GM06990 (cell line): ENCODE measurements at regions not wholly inside any gene's neighbourhood (a gene's known extent, or its start where the extent isn't known, plus 50 kb on each side); places are given as distances from the start of the nearest gene placed in this dataset.

Source experiments
- DNase-seq: peaks from one replicate; pipeline ENCODE4 v3.0.0-alpha.2; 2011; ENCODE audit not compliant: insufficient read length; ENCODE audit errors: extremely low read depth
- H3K27me3 ChIP-seq: replicated peaks from 2 replicates; pipeline ENCODE4 v1.6.0; 2011; ENCODE audit warnings: low read length; ENCODE audit not compliant: control insufficient read depth, insufficient read depth
- H3K36me3 ChIP-seq: 2 replicates; pipeline ENCODE4 v1.5.1; 2011; ENCODE audit warnings: low read length; ENCODE audit not compliant: control insufficient read depth, insufficient read depth
- H3K4me3 ChIP-seq: replicated peaks from 2 replicates; pipeline ENCODE4 v1.5.1; 2011; ENCODE audit warnings: low read depth, mild to moderate bottlenecking, control low read depth, low read length
- TF ChIP-seq, protein P1 (sequence below): IDR thresholded peaks from 2 replicates; pipeline ENCODE4 v1.5.1; 2011; ENCODE audit warnings: low read length, control low read depth, mild to moderate bottlenecking, inconsistent platforms; ENCODE audit not compliant: insufficient read depth, poor library complexity, severe bottlenecking

DNA sequence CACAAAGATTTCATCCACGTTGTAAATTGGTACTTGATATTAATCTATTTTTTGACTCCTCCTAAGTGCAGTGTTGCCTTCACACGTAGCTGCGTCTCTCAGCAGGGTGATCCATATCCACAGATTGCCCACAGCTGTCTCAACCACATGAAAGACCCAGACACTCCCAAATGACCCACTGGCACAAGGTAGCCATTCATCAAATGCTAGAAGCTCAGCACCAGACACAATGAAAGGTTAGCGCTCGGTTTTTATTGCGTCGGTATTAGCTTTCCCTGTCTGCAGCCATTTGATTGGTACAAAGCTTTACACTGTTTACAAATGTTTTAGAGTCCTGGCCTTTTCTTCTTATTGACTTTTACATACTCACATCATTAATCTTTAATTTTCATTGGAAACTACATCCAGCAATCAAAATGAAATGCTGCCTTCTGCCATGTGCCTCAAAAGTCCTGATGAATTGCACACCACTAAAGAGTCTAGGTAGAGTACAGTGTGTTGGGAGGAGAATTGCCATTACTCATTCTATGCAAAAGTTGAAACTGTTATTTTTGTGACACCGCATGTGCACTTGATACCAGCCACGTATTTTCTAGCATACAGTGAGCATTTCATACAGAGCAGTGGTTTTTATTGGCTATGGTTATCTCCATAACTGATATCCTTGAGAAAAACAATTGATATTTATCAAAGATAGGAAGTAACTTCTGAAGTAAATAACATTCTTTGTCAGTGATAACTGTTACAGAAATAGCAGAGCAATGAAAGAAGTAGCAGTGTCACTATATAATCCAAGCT lies 127.3 kb upstream of the NUDT7 start:
- Histone ChIP-seq H3K27me3 (no peaks in the 10 kb centered on the region), H3K4me3 (no peak overlapping the region), H3K36me3 (no peaks in the 10 kb centered on the region)
- no peak for DNase-seq
- TF ChIP-seq, protein P1, sequence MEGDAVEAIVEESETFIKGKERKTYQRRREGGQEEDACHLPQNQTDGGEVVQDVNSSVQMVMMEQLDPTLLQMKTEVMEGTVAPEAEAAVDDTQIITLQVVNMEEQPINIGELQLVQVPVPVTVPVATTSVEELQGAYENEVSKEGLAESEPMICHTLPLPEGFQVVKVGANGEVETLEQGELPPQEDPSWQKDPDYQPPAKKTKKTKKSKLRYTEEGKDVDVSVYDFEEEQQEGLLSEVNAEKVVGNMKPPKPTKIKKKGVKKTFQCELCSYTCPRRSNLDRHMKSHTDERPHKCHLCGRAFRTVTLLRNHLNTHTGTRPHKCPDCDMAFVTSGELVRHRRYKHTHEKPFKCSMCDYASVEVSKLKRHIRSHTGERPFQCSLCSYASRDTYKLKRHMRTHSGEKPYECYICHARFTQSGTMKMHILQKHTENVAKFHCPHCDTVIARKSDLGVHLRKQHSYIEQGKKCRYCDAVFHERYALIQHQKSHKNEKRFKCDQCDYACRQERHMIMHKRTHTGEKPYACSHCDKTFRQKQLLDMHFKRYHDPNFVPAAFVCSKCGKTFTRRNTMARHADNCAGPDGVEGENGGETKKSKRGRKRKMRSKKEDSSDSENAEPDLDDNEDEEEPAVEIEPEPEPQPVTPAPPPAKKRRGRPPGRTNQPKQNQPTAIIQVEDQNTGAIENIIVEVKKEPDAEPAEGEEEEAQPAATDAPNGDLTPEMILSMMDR = no peak

DNA sequence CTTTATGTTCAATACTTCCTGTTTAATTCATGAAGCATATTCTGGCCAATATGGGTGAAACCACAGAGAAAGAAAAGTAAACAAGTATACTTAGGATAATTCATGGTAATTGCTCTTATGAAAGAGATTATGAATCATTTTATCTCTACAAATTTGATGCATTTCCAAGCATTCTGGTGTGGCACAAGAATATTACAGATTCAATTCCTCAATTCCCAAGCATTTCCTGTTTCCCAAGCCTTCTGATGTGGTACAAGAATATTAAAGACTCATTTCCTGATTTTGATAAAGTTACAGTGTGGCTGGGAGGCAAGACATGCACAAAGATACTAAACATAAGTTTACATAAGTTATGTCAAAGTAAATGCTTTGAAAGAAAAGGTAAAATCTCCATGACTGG lies 126.1 kb upstream of the NUDT7 start:
- DNase-seq = no peak
- TF ChIP-seq, protein P1 = no peak
- H3K27me3 ChIP-seq = no peaks in the 10 kb centered on the region
- H3K4me3 ChIP-seq = no peak overlapping the region
- H3K36me3 ChIP-seq = no peaks in the 10 kb centered on the region

DNA sequence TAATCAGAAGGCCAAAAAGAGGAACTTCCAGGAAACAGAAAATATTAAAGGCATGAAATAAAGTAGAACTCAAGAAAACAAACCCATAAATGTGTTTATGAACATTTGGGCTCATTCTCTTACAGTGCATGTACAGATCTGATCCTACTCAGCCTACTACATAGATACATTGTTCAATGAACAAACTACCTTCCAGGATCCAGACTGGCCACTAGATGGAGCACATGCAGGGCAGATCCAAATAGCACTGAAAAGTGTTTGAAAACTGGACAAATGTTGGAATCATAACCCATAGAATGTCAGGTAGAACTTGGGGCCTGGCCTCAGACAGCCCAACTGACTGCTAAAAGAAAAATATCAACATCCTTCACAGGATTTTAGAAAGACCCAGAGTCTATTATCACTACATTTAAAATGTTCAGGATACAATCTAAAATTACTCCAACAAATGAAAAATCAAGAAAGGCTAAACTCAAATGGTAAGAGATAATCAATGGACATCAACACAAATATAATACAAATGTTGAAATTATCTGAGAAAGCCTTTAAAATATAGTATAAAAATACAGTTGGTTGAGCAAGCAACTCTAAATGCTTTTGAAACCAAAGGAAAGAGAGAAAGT lies 122.4 kb upstream of the NUDT7 start:
- DNase-seq = no peak
- H3K4me3 ChIP-seq = no peak overlapping the region
- TF ChIP-seq, protein P1 = peak; percentile 93
- no peaks in the 10 kb centered on the region for H3K36me3 ChIP-seq
- no peaks in the 10 kb centered on the region for H3K27me3 ChIP-seq

DNA sequence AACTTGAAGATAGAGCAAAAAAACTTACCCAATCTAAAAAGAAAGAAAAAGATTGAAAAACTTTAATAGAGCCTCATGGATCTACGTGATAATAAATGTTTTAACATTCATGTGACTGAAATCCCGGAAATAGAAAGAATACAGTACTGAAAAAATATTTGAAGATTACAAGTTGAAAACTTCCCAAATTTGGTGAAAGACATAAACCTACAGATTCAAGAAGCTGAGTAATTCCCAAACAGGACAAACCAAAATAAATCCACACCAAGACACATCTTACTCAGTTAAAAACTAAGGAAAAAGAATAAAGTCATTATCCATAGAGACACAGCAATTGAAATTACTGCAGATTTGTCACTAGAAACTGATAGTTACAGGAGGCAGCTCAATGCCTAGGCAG lies 121.8 kb upstream of the NUDT7 start:
- Histone ChIP-seq H3K36me3 (no peaks in the 10 kb centered on the region), H3K27me3 (no peaks in the 10 kb centered on the region; the same call in 1 of the 2 replicates), H3K4me3 (no peak overlapping the region)
- DNase-seq = no peak
- TF ChIP-seq, protein P1 = no peak

DNA sequence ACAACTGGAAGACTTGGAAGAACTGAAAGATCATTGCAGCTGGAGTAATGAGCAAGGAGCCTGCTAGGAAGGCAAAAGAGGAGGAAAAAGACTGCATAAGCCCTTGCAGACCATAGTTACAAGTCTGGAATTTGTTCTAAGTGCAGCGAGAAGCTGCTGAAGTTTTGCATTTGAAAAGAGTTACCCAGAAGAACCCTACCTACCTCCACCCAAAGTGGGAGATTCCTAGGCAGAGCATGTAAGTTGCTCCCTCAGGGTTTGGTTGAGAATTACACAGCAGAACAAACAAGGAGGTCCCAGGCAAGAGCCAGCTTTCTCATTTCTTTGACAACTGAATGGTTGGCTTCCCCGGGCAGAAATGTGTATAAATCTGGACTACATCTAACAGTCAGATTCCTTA lies 118.7 kb upstream of the NUDT7 start:
- Histone ChIP-seq H3K27me3 (no peaks in the 10 kb centered on the region; the same call in 1 of the 2 replicates), H3K36me3 (no peaks in the 10 kb centered on the region), H3K4me3 (no peak overlapping the region)
- DNase-seq = no peak
- TF ChIP-seq, protein P1 = no peak
